Tibial artery (tissue), 4 donors: ENCODE measurements at regions not wholly inside any gene's neighbourhood (a gene's known extent, or its start where the extent isn't known, plus 50 kb on each side); places are given as distances from the start of the nearest gene placed in this dataset.

Experiments used
- DNase-seq, 2 donors: peaks; one replicate each; pipeline ENCODE4 v3.0.0-alpha.2; 2019
- H3K27ac ChIP-seq, 2 donors: fragments of 200-600 bp; sonication (generic) in 1 of 2; 1 replicate in 1 of 2; 2 replicates in 1 of 2; pipeline ENCODE4 v1.5.1; 2018 to 2019; ENCODE audit warnings: mild to moderate bottlenecking in 1 of 2
- H3K27me3 ChIP-seq, 2 donors: fragments of 200-600 bp; sonication (generic) in 1 of 2; one replicate each; pipeline versions ENCODE4 v1.5.1 to v1.6.0; 2016 to 2019
- H3K36me3 ChIP-seq, 3 donors: fragments of 200-600 bp; sonication (generic) in 2 of 3; one replicate each; pipeline ENCODE4 v1.5.1; 2016 to 2019; ENCODE audit warnings: mild to moderate bottlenecking in 2 of 3
- H3K4me1 ChIP-seq, 4 donors: fragments of 200-600 bp; sonication (generic) in 2 of 4; 1 replicate in 3 of 4; 2 replicates in 1 of 4; pipeline ENCODE4 v1.5.1; 2016 to 2019
- H3K4me3 ChIP-seq, 2 donors: fragments of 200-600 bp; sonication (generic) in 1 of 2; 1 replicate in 1 of 2; 2 replicates in 1 of 2; pipeline ENCODE4 v1.5.1; 2018 to 2019; ENCODE audit warnings: mild to moderate bottlenecking in 2 of 2
- H3K9me3 ChIP-seq, 3 donors: fragments of 200-600 bp; sonication (generic) in 1 of 3; one replicate each; pipeline ENCODE4 v1.5.1; 2016 to 2019
- CTCF ChIP-seq, 2 experiments: fragments of 200-600 bp in 1 of 2; fragments of 450-650 bp in 1 of 2; IDR thresholded peaks; one replicate each; pipeline ENCODE4 v1.5.1; 2017 to 2019; ENCODE audit warnings: antibody characterized with exemption in 2 of 2, mild to moderate bottlenecking in 1 of 2, moderate library complexity in 1 of 2
- intact Hi-C: fragments of 100-400 bp; cut with DNase I; formaldehyde crosslinking; loops from one replicate; pipeline ENCODE4 v1.15.0; 2023; ENCODE audit warnings: low total_unique reads

GRCh38 chr1:187477535-187477934, 648.8 kb downstream of the PLA2G4A start:
- Histone ChIP-seq H3K27ac (no peak overlapping the region), H3K4me3 (no peak overlapping the region), H3K36me3 (no peaks in the 10 kb centered on the region), H3K27me3 (no peaks in the 10 kb centered on the region), H3K9me3 (no peaks in the 10 kb centered on the region), H3K4me1 (no peaks in the 10 kb centered on the region)
- intact Hi-C loops: no loop called here
- no peak for DNase-seq
- TF ChIP-seq CTCF (IDR thresholded peaks at IDR 0.05): no peak

GRCh38 chr1:187481581-187482148, 652.9 kb downstream of the PLA2G4A start:
- Histone ChIP-seq H3K36me3 (no peaks in the 10 kb centered on the region), H3K27me3 (no peaks in the 10 kb centered on the region), H3K27ac (no peak overlapping the region), H3K4me1 (no peaks in the 10 kb centered on the region), H3K4me3 (no peak overlapping the region), H3K9me3 (no peaks in the 10 kb centered on the region)
- intact Hi-C loops: no loop called here
- DNase-seq: no peak
- TF ChIP-seq CTCF (IDR thresholded peaks at IDR 0.05): no peak

GRCh38 chr1:187490266-187490665, 661.5 kb downstream of the PLA2G4A start:
- Histone ChIP-seq H3K4me1 (no peaks in the 10 kb centered on the region), H3K4me3 (no peak overlapping the region), H3K27ac (no peak overlapping the region), H3K27me3 (no peaks in the 10 kb centered on the region), H3K9me3 (no peaks in the 10 kb centered on the region), H3K36me3 (no peaks in the 10 kb centered on the region)
- DNase-seq: no peak
- intact Hi-C loops: no loop called here
- TF ChIP-seq CTCF (IDR thresholded peaks at IDR 0.05): no peak

GRCh38 chr1:187491082-187491720, 662.5 kb downstream of the PLA2G4A start:
- H3K9me3 ChIP-seq: no peaks in the 10 kb centered on the region
- intact Hi-C loops: no loop called here
- no peak for TF ChIP-seq CTCF (IDR thresholded peaks at IDR 0.05)
- no peak for DNase-seq
- no peaks in the 10 kb centered on the region for H3K27me3 ChIP-seq
- no peak overlapping the region for H3K4me3 ChIP-seq
- H3K36me3 ChIP-seq: no peaks in the 10 kb centered on the region
- H3K4me1 ChIP-seq: no peaks in the 10 kb centered on the region
- H3K27ac ChIP-seq: no peak overlapping the region

- no peak for DNase-seq
- no peaks in the 10 kb centered on the region for H3K36me3 ChIP-seq
- H3K9me3 ChIP-seq: no peaks in the 10 kb centered on the region
- no peaks in the 10 kb centered on the region for H3K4me1 ChIP-seq
- no peak overlapping the region for H3K4me3 ChIP-seq
- H3K27me3 ChIP-seq: no peaks in the 10 kb centered on the region
- H3K27ac ChIP-seq: no peak overlapping the region
- TF ChIP-seq CTCF (IDR thresholded peaks at IDR 0.05): no peak
- intact Hi-C loops: no loop called here
These were observed 669.3 kb downstream of the PLA2G4A start for GRCh38 chr1:187498028-187498427.
